ENCODE measurements at regions not wholly inside any gene's neighbourhood (a gene's known extent, or its start where the extent isn't known, plus 50 kb on each side); places are given as distances from the start of the nearest gene placed in this dataset.
A peak's percentile ranks its signal among the peaks of the same experiment; 100 is the strongest.
"Not testable (repeated sequence)": the region's sequence is repeated elsewhere in the genome, so short reads cannot be mapped to it uniquely, and the experiment has no call there.

GRCh38 chr5:102154791-102155605, 141.1 kb downstream of the SLCO4C1 start:
- not testable (repeated sequence) for DNase-seq (ENCODE audit: extremely low read depth in 1 of 11, low read depth in 9 of 11, low spot score in 4 of 11)

GRCh38 chr5:102154291-102154690, 141.8 kb downstream of the SLCO4C1 start:
- DNase-seq (ENCODE audit: extremely low read depth in 1 of 11, low read depth in 9 of 11, low spot score in 4 of 11) = no peak

- DNase-seq (ENCODE audit: extremely low read depth in 1 of 11, low read depth in 9 of 11, low spot score in 4 of 11) = peak in 8 of 11 donors; percentile 7 to 25 (median 17)
Observed at GRCh38 chr5:102153003-102153759, 142.9 kb downstream of the SLCO4C1 start.

- DNase-seq (ENCODE audit: extremely low read depth in 1 of 11, low read depth in 9 of 11, low spot score in 4 of 11) = no peak
Observed at GRCh38 chr5:102139029-102139428, 157.1 kb downstream of the SLCO4C1 start.

GRCh38 chr5:102138243-102138653, 157.8 kb downstream of the SLCO4C1 start:
- DNase-seq (ENCODE audit: extremely low read depth in 1 of 11, low read depth in 9 of 11, low spot score in 4 of 11) = no peak

DNA sequence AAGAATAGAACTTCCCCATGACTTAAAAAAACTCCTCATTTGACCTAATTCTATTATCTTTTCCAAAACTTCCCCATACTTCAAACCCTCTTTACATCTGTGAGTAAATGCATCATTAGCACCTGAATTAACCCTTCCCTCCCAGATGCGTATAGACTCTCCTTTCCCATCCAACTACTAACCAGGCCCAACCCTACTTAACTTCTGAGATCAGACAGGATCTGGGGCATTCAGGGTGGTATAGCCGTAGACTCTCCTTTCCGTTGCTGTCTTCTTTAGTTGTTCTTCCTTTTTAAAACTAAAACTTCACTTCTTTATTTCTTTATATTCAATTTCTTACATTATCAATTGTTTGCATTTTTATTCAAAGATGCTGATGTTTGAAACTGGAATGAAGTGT, 165.2 kb downstream of the SLCO4C1 start:
- no peak for DNase-seq (ENCODE audit: extremely low read depth in 1 of 11, low read depth in 9 of 11, low spot score in 4 of 11)

GRCh38 chr5:102130386-102130785, 165.7 kb downstream of the SLCO4C1 start:
- no peak for DNase-seq (ENCODE audit: extremely low read depth in 1 of 11, low read depth in 9 of 11, low spot score in 4 of 11)

DNA sequence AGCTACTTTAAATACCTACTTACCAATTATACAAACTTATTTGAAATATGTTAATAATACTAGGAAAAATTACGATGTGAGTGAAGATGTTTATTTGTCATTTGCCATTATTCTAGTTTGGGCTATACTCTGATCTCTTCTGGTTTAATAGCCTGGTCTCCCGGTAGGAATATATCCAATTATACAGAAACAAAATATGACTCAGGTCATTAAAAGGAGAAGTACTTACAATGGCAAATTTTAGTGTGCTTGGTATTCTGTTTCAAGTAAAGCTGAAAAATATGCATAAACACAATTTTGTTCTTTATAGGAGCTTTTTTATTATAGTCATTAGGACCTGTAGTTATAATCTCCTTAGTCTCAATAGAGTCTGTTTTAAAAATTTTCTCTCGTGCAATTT, 176.8 kb downstream of the SLCO4C1 start:
- no peak for DNase-seq (ENCODE audit: extremely low read depth in 1 of 11, low read depth in 9 of 11, low spot score in 4 of 11)

- DNase-seq (ENCODE audit: extremely low read depth in 1 of 11, low read depth in 9 of 11, low spot score in 4 of 11) = no peak
Observed at GRCh38 chr5:102115736-102116135, 180.3 kb downstream of the SLCO4C1 start.

DNA sequence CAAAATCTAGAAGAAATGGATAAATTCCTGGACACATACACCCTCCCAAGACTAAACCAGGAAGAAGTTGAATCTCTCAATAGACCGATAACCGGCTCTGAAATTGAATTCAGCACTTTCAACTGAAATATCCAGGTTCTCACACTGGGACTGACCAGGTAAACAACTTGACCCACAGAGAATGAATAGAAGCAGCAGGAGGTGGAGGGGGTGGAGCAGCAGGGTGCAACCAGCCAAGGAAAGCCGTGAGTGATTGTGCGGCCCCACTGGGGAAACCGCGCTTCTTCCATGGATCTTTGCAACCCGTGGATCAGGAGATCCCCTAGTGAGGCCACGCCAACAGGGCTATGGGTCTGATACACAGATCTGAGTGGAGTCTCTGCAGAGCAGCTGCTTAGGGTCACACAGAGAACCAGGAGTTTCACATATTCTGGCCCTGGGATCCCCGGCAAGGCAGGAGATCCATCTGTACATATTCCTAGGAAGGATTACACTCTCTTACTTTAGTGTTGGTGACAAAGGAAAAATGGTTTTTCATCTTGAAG, 181.5 kb downstream of the SLCO4C1 start:
- no peak for DNase-seq (ENCODE audit: extremely low read depth in 1 of 11, low read depth in 9 of 11, low spot score in 4 of 11)

GRCh38 chr5:102107865-102108264, 188.2 kb downstream of the SLCO4C1 start:
- no peak for DNase-seq (ENCODE audit: extremely low read depth in 1 of 11, low read depth in 9 of 11, low spot score in 4 of 11)

GRCh38 chr5:102106599-102106998, 189.5 kb downstream of the SLCO4C1 start:
- DNase-seq (ENCODE audit: extremely low read depth in 1 of 11, low read depth in 9 of 11, low spot score in 4 of 11) = no peak

- DNase-seq (ENCODE audit: extremely low read depth in 1 of 11, low read depth in 9 of 11, low spot score in 4 of 11) = peak in 6 of 11 donors; percentile 1 to 32 (median 6)
Observed at GRCh38 chr5:102099766-102100331, 196.2 kb downstream of the SLCO4C1 start.

DNA sequence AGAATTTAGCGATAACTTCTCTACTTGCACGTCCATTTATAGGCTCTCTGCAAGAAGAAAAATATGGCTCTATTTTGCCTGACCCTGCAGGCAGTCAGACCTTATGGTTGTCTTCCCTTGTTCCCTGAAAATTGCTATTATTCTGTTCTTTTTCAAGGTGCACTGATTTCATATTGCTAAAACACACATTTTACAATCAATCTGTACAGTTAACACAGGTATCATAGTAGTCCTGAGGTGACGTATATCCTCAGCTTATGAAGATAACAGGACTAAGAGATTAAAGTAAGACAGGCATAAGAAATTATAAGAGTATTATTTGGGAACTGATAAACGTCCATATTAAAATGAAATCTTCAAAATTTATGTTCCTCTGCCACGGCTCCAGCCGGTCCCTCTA, 197.0 kb downstream of the SLCO4C1 start:
- DNase-seq (ENCODE audit: extremely low read depth in 1 of 11, low read depth in 9 of 11, low spot score in 4 of 11) = not testable (repeated sequence)

DNA sequence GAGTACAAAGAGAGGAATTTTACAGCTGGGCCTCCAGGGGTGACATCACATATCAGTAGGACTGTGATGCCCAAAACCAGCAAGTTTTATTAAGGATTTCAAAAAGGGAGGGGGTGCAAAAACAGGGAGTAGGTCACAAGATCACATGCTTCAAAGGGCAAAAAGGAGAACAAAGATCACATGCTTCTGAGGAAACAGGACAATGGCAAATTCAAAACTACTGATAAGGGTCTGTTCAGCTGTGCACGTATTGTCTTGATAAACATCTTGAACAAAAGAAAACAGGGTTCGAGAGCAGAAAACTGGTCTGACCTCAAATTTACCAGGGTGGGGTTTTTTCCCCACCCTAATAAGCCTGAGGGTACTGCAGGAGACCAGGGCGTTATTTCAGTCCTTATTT, 197.5 kb downstream of the SLCO4C1 start:
- not testable (repeated sequence) for DNase-seq (ENCODE audit: extremely low read depth in 1 of 11, low read depth in 9 of 11, low spot score in 4 of 11)

- DNase-seq (ENCODE audit: extremely low read depth in 1 of 11, low read depth in 9 of 11, low spot score in 4 of 11) = no peak
Observed at GRCh38 chr5:102090770-102091169, 205.3 kb downstream of the SLCO4C1 start.

DNA sequence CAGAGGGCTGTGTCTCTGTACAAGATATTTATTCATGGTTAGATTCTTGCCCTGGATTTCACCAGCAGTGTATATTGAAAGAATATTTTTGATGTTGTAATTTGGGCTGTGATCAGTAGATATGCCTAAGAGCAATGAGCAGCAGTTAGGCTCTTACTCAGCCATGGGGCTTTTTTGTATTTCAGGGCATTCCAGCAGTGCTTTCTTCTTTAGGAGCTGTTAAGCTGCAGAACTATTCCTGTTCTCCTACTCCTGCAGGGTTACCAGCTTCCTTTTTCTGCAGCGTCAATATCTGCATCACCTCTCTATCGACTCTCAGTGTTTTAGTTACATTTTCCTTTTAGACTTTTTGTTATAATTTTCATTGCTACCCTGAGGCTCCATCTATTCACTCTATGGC, 206.2 kb downstream of the SLCO4C1 start:
- no peak for DNase-seq (ENCODE audit: extremely low read depth in 1 of 11, low read depth in 9 of 11, low spot score in 4 of 11)

DNA sequence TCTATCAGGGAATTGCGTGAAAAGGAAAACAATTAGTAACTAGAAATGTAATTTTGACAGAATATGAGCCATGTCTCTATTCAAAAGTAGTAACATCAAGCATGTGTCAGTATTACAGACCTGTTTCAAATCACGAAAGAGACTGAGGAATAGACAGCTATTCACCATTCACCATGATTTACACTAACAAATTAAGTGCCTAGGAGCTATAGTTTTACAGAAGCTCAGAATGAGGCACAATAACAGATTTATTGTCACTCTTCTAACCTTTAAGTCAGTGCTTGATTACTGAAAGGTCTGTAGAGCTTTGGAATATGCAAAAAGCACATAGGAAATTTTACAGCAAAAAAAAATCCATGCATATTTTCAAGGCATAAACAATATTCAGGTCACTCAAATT, 208.2 kb downstream of the SLCO4C1 start:
- DNase-seq (ENCODE audit: extremely low read depth in 1 of 11, low read depth in 9 of 11, low spot score in 4 of 11) = no peak

DNA sequence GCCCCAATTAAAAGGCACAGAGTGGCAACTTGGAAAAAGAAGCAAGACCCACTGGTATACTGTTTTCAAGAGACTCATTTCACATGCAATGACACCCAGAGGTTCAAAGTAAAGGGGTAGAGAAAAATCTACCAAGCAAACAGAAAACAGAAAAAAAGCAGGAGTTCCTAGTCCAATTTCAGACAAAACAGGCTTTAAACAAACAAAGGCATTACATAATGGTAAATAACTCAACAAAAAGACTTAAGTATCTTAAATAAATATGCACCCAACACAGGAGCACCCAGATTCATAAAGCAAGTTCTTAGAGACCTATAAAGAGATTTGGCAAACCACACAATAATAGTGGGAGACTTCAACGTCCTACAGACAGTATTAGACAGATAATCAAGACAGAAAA, 215.8 kb downstream of the SLCO4C1 start:
- no peak for DNase-seq (ENCODE audit: extremely low read depth in 1 of 11, low read depth in 9 of 11, low spot score in 4 of 11)

DNA sequence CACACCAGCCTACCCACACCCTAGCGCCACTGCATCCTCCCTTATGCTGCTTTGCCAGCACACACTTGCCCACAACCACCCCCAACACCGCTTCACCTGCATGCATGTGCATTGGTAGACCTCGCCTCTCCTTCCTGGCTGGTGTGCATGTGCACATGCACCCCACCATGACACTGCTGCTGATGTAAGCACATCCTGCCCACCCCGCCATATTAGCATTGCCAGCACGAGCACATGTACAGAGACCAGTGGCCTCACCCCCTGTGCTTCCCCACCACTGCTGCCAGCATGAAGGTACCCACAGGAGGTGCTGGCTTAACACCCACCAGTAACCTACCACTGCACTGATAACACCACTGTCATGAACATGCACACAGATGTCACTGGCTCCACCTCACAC, 218.2 kb downstream of the SLCO4C1 start:
- DNase-seq (ENCODE audit: extremely low read depth in 1 of 11, low read depth in 9 of 11, low spot score in 4 of 11) = no peak

Data from renal cortex interstitium (tissue), 11 donors.